HG02678 (cell line): ENCODE measurements at regions not wholly inside any gene's neighbourhood (a gene's known extent, or its start where the extent isn't known, plus 50 kb on each side); places are given as distances from the start of the nearest gene placed in this dataset.
"Not testable (repeated sequence)": the region's sequence is repeated elsewhere in the genome, so short reads cannot be mapped to it uniquely, and the experiment has no call there.

ENCODE experiments used
- ATAC-seq: cut with Tn5 transposase; IDR thresholded peaks from one replicate; pipeline ENCODE4 v1.9.1; 2021; ENCODE audit warnings: mild to moderate bottlenecking, moderate library complexity; ENCODE audit not compliant: unreplicated experiment

GRCh38 chr4:27624749-27625148 lies 764.1 kb downstream of the STIM2 start:
- ATAC-seq = no peak

GRCh38 chr4:27628609-27629008 lies 768.0 kb downstream of the STIM2 start:
- no peak for ATAC-seq

- no peak for ATAC-seq
Measured at GRCh38 chr4:27629532-27630225, 769.0 kb downstream of the STIM2 start.

GRCh38 chr4:27635936-27636913 lies 775.6 kb downstream of the STIM2 start:
- peak; percentile 80 for ATAC-seq

- ATAC-seq = no peak
Measured at GRCh38 chr4:27638163-27638915, 777.7 kb downstream of the STIM2 start.

- ATAC-seq = no peak
Measured at GRCh38 chr4:27643101-27643500, 782.5 kb downstream of the STIM2 start.

GRCh38 chr4:27648416-27648815 lies 787.8 kb downstream of the STIM2 start:
- ATAC-seq = no peak

- ATAC-seq = no peak
Measured at GRCh38 chr4:27662426-27662825, 801.8 kb downstream of the STIM2 start.

- ATAC-seq = no peak
Measured at GRCh38 chr4:27666943-27667342, 806.3 kb downstream of the STIM2 start.

- ATAC-seq = no peak
Measured at GRCh38 chr4:27668001-27668400, 807.4 kb downstream of the STIM2 start.

GRCh38 chr4:27678027-27678426 lies 817.4 kb downstream of the STIM2 start:
- ATAC-seq = no peak

- peak; percentile 95 for ATAC-seq
Measured at GRCh38 chr4:27684610-27685011, 824.0 kb downstream of the STIM2 start.

GRCh38 chr4:27685091-27685490 lies 824.5 kb downstream of the STIM2 start:
- ATAC-seq = no peak

GRCh38 chr4:27685947-27686346 lies 825.3 kb downstream of the STIM2 start:
- ATAC-seq = no peak

GRCh38 chr4:27692158-27692557 lies 831.5 kb downstream of the STIM2 start:
- ATAC-seq = peak; percentile 81

- no peak for ATAC-seq
Measured at GRCh38 chr4:27692868-27693634, 832.4 kb downstream of the STIM2 start.

GRCh38 chr4:27696257-27696656 lies 835.6 kb downstream of the STIM2 start:
- ATAC-seq = not testable (repeated sequence)

GRCh38 chr4:27701606-27702005 lies 841.0 kb downstream of the STIM2 start:
- no peak for ATAC-seq

- ATAC-seq = no peak
Measured at GRCh38 chr4:27702730-27703431, 842.2 kb downstream of the STIM2 start.

GRCh38 chr4:27703771-27704170 lies 843.1 kb downstream of the STIM2 start:
- no peak for ATAC-seq
